WTC11 (cell line): ENCODE measurements at regions not wholly inside any gene's neighbourhood (a gene's known extent, or its start where the extent isn't known, plus 50 kb on each side); places are given as distances from the start of the nearest gene placed in this dataset.

Source experiments
- ATAC-seq: fragments of 200-7000 bp; cut with Tn5 transposase; 2 replicates; pipeline ENCODE4 v1.10.0; 2021; ENCODE audit warnings: mild to moderate bottlenecking, moderate library complexity
- CTCF ChIA-PET: fragments of 300-600 bp; sonication (Branson Sonifier 250); formaldehyde crosslinking; loops from one replicate; lab custom pipeline; 2021; ENCODE audit warnings: antibody characterized with exemption; lab: Charles Lee
- POLR2A ChIA-PET: fragments of 350-600 bp; sonication (Branson Sonifier 250); formaldehyde crosslinking; loops from one replicate; lab custom pipeline; 2021; ENCODE audit warnings: antibody characterized with exemption; lab: Charles Lee
- DNase-seq: peaks from one replicate; pipeline ENCODE4 v3.0.0; 2021; ENCODE audit warnings: low spot score
- H3K27ac Mint-ChIP-seq: 2 replicates; pipeline ENCODE4 v1.8.0; 2021; ENCODE audit warnings: mixed read lengths
- H3K27me3 Mint-ChIP-seq: 2 replicates; pipeline ENCODE4 v1.8.0; 2021; ENCODE audit warnings: low read depth, mild to moderate bottlenecking, moderate library complexity, mixed read lengths
- H3K36me3 Mint-ChIP-seq: 2 replicates; pipeline ENCODE4 v1.8.0; 2021; ENCODE audit warnings: mixed read lengths
- H3K4me1 Mint-ChIP-seq: 2 replicates; pipeline ENCODE4 v1.8.0; 2022; ENCODE audit warnings: mixed read lengths
- H3K4me3 Mint-ChIP-seq: 2 replicates; pipeline ENCODE4 v1.8.0; 2021; ENCODE audit warnings: mild to moderate bottlenecking, moderate library complexity, mixed read lengths
- H3K9me3 Mint-ChIP-seq: 2 replicates; pipeline ENCODE4 v1.8.0; 2021; ENCODE audit warnings: mixed read lengths
- CREM ChIP-seq: sonication (generic); formaldehyde crosslinking; IDR thresholded peaks from 2 replicates; pipeline ENCODE4 v1.8.1; 2022; ENCODE audit warnings: mild to moderate bottlenecking, missing genetic modification reagents, moderate library complexity
- ELF4 ChIP-seq: sonication (generic); formaldehyde crosslinking; IDR thresholded peaks from 2 replicates; pipeline ENCODE4 v1.8.1; 2022; ENCODE audit warnings: low read depth, mild to moderate bottlenecking, moderate library complexity, missing genetic modification reagents
- FOXK1 ChIP-seq: sonication (generic); formaldehyde crosslinking; IDR thresholded peaks from 2 replicates; pipeline ENCODE4 v1.8.0; 2022; ENCODE audit warnings: mild to moderate bottlenecking, moderate library complexity, missing genetic modification reagents
- FOXP4 ChIP-seq: sonication (generic); formaldehyde crosslinking; IDR thresholded peaks from 2 replicates; pipeline ENCODE4 v1.8.0; 2022; ENCODE audit warnings: mild to moderate bottlenecking, missing genetic modification reagents
- GABPB1 ChIP-seq: sonication (generic); formaldehyde crosslinking; IDR thresholded peaks from 2 replicates; pipeline ENCODE4 v1.8.1; 2023; ENCODE audit warnings: mild to moderate bottlenecking, missing genetic modification reagents
- HMGA2 ChIP-seq: fragments of 250-450 bp; sonication (Bioruptor Pico); IDR thresholded peaks from 2 replicates; pipeline ENCODE4 v1.4.0; 2021; ENCODE audit warnings: mild to moderate bottlenecking, moderate library complexity
- MAX ChIP-seq: sonication (generic); formaldehyde crosslinking; IDR thresholded peaks from 2 replicates; pipeline ENCODE4 v1.8.0; 2022; ENCODE audit warnings: mild to moderate bottlenecking, missing genetic modification reagents
- MYBL2 ChIP-seq: sonication (generic); formaldehyde crosslinking; IDR thresholded peaks from 2 replicates; pipeline ENCODE4 v1.8.1; 2023; ENCODE audit warnings: mild to moderate bottlenecking, moderate library complexity, missing genetic modification reagents
- OVOL2 ChIP-seq: fragments of 250-450 bp; sonication (Bioruptor Pico); IDR thresholded peaks from 2 replicates; pipeline ENCODE4 v1.9.0; 2021; ENCODE audit warnings: mild to moderate bottlenecking, borderline replicate concordance
- PRDM15 ChIP-seq: sonication (generic); formaldehyde crosslinking; IDR thresholded peaks from 2 replicates; pipeline ENCODE4 v1.8.0; 2022; ENCODE audit warnings: missing genetic modification reagents
- ZBTB21 ChIP-seq: sonication (generic); formaldehyde crosslinking; IDR thresholded peaks from 2 replicates; pipeline ENCODE4 v1.8.1; 2023; ENCODE audit warnings: mild to moderate bottlenecking, missing genetic modification reagents, borderline replicate concordance
- ZSCAN18 ChIP-seq: fragments of 250-450 bp; sonication (Bioruptor Pico); IDR thresholded peaks from 2 replicates; pipeline ENCODE4 v2.1.2; 2022; ENCODE audit warnings: mild to moderate bottlenecking, moderate library complexity
- TF ChIP-seq, protein P1 (sequence below): fragments of 200-600 bp; IDR thresholded peaks from 2 replicates; pipeline ENCODE4 v1.8.0; 2022; ENCODE audit warnings: antibody characterized with exemption

DNA sequence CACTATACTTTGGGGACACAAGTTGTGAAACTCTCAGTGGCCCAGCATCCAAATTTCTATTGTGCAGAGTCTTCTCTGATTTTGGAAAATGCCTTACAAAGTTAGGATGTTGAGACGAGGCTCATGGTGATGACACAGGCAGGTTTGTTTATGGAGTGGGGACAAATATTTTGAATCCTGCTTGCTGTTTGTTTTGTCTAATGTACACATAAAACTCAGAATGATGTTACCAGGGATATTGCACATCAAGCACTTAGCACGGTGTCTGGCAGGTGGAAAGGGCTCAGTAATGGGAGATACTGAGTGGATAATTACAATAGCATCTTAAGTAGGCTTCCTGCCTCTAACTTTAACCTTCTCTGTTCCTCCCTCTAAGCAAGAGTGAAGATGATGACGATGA lies 628.9 kb upstream of the TBX3 start:
- DNase-seq: no peak
- H3K36me3 Mint-ChIP-seq: no peaks in the 10 kb centered on the region
- no peak for ATAC-seq
- no peak for TF ChIP-seq OVOL2
- peak; percentile 42; the same call in 1 of the 2 replicates for TF ChIP-seq GABPB1
- TF ChIP-seq ZBTB21 (CRISPR knock-in tag): no peak
- no peak for TF ChIP-seq HMGA2
- TF ChIP-seq, all 79 proteins: peak for 1
- ChIA-PET CTCF (no interaction called here), POLR2A (no interaction called here)
- H3K9me3 Mint-ChIP-seq: peaks cover 7% of the 10 kb centered on the region; the same call in 1 of the 2 replicates
- no peaks in the 10 kb centered on the region for H3K27me3 Mint-ChIP-seq
- no peak overlapping the region for H3K4me3 Mint-ChIP-seq
- H3K27ac Mint-ChIP-seq: no peak overlapping the region
- H3K4me1 Mint-ChIP-seq: no peaks in the 10 kb centered on the region

- ChIA-PET CTCF (interaction anchor here (0.7 kb wide), 1 partner anchor 10 kb away, joined by 5 read pairs; no protein-coding TSS in a partner anchor), POLR2A (no interaction called here)
- ATAC-seq: no peak
Measured at GRCh38 chr12:115311875-115312274, 627.9 kb upstream of the TBX3 start.

More at GRCh38 chr12:115311875-115312274, 627.9 kb upstream of the TBX3 start:
- no peak for DNase-seq
- no peaks in the 10 kb centered on the region for H3K36me3 Mint-ChIP-seq
- no peak overlapping the region for H3K27ac Mint-ChIP-seq
- H3K27me3 Mint-ChIP-seq: no peaks in the 10 kb centered on the region
- no peaks in the 10 kb centered on the region for H3K4me1 Mint-ChIP-seq
- TF ChIP-seq FOXP4: no peak
- TF ChIP-seq, protein P1, sequence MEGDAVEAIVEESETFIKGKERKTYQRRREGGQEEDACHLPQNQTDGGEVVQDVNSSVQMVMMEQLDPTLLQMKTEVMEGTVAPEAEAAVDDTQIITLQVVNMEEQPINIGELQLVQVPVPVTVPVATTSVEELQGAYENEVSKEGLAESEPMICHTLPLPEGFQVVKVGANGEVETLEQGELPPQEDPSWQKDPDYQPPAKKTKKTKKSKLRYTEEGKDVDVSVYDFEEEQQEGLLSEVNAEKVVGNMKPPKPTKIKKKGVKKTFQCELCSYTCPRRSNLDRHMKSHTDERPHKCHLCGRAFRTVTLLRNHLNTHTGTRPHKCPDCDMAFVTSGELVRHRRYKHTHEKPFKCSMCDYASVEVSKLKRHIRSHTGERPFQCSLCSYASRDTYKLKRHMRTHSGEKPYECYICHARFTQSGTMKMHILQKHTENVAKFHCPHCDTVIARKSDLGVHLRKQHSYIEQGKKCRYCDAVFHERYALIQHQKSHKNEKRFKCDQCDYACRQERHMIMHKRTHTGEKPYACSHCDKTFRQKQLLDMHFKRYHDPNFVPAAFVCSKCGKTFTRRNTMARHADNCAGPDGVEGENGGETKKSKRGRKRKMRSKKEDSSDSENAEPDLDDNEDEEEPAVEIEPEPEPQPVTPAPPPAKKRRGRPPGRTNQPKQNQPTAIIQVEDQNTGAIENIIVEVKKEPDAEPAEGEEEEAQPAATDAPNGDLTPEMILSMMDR: no peak
- no peak for TF ChIP-seq PRDM15 (CRISPR knock-in tag)
- no peak for TF ChIP-seq MAX (CRISPR knock-in tag)
- TF ChIP-seq ELF4 (CRISPR knock-in tag): no peak
- TF ChIP-seq OVOL2: no peak
- no peak for TF ChIP-seq MYBL2 (CRISPR knock-in tag)
- no peak for TF ChIP-seq ZSCAN18
- TF ChIP-seq CREM (CRISPR knock-in tag): no peak
- no peak for TF ChIP-seq FOXK1 (CRISPR knock-in tag)
- TF ChIP-seq, all 79 proteins: peak for 0
- Mint-ChIP-seq H3K9me3 (peaks cover 7% of the 10 kb centered on the region; the same call in 1 of the 2 replicates), H3K4me3 (no peak overlapping the region)
